GM21529 (cell line): ENCODE measurements at regions not wholly inside any gene's neighbourhood (a gene's known extent, or its start where the extent isn't known, plus 50 kb on each side); places are given as distances from the start of the nearest gene placed in this dataset.

Experiments
- ATAC-seq: cut with Tn5 transposase; IDR thresholded peaks from one replicate; pipeline ENCODE4 v1.9.1; 2021; ENCODE audit not compliant: unreplicated experiment

DNA sequence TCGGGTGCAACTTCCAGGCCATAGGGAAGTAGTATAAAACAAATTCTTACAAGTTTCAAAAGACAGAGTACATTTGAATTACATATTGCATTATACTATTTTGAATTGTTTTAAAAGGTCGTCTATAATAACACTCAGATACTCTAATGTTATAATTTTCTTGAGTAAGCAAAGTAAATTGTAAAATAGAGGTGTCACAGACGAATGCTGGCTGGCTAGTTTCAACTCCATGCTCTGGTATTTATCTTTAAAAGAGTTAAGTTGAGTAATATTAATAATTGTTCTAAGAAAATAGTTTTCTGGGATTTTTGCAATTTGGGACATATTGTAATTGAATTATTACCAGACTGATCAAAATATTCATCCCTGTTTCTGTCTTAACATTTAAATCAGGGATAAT is 764.9 kb downstream of the TECRL start:
- no peak for ATAC-seq

DNA sequence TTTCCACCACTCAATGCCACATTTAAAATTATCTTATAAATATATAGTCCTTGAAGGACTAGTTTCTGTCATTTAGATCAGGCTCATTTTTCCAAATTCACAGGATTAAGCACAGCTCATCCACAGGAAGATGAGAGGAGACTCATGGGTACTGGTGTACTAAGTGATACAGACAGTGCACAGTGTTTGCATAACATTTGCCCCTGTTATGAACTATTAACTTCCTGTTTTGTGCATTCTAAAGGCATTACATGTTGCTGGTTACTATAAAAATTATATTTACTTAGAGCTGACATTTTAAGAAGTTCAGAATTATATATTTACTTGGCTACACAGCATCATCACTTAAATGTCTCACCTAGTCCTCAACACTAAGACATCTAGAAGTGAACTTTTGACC is 772.0 kb downstream of the TECRL start:
- no peak for ATAC-seq

DNA sequence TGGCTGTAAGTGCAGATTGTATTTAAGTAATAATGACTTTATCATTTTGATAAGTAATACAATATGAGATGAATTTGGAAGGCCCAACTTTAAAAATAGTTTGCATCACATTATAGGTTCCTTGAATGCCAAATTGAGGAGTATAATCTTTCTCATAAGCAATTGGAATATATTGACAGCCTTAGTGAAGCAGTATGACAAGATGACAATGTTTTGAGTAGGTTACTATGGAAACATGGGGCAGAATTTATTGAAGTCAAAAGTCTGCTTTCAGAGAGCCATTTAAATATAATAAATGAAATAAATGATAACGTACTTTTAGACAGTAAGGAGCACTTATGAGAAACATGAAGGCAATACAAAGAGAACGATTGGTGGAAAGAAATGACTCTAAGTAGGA is 776.4 kb downstream of the TECRL start:
- no peak for ATAC-seq

DNA sequence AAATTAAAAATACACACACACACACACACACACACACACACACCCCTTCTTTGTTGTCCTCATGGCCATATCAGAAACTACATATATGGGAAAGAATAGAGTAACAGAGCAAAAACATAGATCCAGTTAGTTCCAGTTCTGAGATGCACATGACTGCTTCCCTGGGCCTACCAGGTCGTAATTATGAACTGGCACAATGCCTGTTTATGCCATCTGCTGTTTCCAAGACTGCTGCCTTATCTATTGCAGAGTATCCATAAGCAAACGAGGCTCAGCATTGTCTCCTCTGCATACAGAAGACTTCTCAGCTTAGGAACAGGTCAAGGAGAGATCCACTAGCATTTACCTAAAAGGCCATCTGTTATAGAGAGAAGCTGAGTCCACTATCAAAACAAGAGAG is 789.0 kb downstream of the TECRL start:
- ATAC-seq: no peak

DNA sequence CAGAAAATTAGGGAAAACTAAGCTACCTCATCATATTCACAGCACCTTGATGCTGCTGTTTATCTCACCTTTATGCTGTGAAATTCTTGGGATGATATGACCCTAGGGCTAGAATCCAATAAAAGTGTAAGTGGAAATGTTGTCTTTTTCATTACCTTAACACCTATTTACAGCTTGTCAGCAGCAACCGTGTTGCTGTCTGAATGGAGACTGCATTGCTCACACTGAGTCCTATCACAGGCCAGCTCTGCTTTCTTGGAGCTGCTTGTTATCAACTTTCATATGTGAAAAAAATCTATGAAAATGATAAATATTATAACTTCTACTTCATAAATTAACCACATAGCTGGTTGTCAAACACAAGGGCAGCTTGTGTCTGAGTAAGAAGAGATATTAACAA is 789.5 kb downstream of the TECRL start:
- no peak for ATAC-seq

DNA sequence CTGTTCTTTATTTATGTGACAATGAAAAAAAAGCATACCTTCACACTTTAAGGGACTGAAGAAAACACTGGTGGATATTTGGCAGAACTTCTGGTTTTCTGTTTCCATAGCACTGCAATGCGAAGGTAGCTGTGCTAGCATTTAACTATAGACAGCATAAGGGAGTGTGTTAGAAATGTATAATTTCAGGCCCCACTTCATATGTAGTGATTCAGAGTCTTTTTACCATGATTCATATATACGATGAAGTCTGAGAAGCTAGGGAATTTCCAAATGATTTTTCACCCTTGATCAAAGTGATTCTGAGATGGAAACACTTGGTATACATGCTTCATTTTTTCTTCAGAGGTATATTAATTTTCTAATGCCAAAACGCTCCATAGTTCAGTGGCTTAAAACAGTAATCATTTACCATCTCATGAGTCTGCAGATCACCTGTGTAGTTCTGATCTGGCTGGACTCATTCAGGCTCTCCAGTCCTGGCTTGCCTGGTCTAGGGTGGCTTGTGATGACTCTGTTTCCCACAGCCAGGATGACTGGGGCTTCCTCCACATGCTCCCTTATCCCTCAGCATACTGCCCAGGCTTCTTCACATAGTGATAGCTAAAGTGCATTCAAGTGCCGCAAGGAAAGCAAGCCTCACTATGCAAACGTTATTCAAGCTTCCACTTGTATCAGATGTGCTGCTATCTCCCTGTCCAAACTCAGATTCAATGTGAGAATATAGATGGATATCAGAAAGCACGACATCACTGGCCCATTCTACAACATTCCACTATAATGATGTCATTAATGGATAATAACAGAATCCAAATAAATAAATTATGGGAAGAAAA is 790.1 kb downstream of the TECRL start:
- ATAC-seq: no peak

DNA sequence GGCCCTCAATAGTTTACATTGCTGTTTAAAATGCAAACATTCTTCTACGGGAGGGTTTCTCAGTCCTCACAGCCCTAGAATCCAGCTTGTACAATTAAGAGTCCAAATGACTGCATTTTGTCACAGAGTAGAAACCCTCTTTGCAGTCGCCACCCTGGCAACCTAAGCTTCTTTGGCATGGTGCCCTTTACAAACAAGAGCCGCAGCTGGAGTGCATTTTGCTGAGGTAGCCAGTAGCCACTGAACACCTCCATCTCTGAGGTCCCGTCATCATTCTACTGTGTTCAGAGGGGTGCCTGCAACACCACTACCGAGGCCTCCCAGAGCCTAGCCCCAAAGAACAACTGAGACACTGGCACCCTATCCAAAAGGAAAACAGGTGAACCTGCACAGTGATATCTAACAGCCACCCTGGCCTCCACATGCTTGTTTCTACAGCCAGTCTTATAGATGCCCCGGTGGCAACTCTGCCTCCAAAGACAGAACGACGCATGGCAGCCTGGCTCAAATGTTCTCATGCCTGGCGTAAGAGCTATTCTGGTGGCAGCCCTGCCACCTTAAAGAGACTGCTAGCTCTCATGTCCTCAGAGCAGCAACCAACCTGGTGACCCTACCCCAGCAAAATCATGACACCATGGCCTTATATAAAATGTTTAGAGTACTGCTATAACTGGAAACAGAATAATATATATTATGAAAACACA is 801.9 kb downstream of the TECRL start:
- no peak for ATAC-seq

DNA sequence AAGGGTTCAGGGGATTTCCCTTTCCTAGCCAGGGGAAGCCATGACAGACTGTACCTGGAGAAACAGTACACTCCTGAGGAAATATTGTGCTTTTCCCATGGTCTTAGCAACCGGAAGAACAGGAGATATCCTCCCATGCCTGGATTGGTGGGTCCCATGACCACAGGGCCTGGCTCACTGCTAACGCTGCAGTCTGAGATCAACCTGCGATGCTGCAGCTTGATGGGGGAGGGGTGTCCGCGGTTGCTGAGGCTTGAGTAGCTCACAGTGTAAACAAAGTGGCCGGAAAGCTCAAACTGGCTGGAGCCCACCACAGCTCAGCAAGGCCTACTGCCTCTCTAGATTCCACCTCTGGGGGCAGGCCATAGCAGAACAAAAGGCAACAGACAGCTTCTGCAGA is 819.5 kb downstream of the TECRL start:
- ATAC-seq: no peak

DNA sequence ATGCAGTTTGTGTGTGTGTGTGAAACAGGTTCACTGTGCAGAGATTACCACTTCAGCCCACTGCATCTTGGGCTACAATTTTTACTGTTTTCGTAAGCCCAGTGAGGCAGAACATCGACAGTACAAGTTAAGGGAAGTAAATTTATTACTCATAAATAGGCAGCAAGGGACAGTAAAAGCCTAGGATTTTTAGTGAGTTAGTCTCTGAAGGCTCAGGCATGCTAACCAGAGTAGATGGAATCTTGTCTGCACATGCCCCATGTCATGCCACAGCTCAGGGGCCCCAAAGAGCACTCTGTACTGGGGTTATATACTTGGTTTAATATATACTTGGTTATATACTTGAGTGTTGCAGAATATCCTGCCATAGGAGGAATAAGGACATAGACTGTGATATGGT is 825.7 kb downstream of the TECRL start:
- ATAC-seq: no peak

DNA sequence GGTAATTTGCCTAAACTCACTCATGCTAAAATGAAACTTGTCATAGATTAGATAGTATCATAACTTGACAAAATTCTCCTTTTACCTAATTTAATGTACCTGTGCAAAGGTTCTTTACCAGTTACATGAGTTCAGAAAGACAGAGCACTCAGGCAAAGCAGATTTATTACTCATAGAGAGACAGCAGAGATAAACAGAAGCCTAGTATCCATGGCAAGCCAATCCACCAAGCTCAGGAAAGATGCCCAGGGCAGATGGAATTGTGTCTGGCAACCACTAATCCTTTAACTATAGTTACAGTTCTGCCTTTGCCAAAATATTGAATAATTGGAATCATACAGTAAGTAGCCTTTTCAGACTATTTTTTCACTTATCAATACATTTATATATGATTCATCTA is 826.2 kb downstream of the TECRL start:
- no peak for ATAC-seq

DNA sequence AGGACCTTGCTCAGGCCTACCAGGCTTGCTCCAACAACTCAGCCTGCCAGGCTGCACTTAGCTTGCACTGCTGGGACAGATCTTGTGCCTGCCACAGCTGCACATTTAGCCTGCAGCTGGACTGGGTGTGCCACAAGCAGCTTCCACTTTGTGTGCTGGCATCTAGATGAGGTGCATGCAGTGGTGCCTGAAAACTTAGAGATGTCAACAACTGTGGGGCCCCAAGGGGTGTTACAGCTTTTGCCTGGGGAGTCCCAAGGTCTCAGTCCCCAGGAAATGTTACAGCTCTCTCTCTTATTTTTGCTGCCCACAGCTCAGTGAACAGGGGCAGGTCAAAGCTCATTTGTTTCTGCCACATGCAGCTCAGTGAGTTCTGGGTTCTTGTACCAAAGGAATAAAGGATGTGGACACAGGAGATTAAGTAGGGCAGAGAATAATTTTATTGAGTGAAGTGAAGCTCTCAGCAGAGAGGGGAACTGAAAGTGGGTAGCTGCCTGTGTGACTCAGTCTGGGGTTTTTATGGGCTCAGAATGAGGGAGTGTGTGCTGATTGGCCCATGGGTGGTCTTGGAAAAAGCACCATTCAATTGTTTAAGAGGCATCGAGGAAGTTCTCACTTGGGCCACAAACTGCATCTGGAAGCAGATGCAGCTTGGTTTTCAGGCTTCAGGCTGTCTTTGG is 828.3 kb downstream of the TECRL start:
- ATAC-seq: peak; percentile 58

DNA sequence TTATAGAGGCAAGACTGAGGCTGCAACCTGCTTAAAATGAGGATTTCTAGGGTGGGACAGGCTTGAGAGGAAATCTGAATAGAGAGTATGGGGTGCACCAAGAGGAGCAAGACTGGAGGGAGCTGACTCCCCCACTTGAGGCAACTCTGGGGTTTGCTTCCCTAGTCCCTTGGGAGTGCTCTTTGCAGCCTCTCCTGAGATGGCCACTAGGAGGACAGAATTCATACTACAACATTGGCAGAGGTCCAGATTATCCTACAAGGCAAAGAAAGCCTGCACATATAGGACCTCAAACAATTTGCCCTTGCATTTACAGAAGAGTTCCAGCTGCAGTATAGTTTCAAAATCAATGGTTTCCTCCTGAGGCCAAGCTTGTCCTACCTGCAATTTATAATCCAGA is 830.9 kb downstream of the TECRL start:
- no peak for ATAC-seq

DNA sequence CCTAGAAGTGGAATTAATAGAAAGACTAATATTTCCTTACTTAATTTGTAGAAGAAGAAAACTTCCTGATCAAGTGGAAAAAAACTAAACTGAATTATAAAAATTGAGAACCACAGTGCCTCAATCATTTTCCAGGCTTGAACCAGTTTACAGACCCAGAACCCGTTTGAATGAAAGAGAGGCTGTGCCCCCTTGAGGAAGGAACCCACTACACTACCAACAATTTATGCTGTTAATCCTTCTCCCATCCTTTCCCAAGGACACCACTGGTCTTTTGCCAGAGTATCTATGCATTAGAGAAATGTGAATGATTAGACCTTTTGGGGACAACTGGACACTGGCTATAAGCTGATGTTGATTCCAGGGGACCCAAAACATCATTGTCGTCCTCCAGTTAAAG is 842.6 kb downstream of the TECRL start:
- ATAC-seq: no peak

DNA sequence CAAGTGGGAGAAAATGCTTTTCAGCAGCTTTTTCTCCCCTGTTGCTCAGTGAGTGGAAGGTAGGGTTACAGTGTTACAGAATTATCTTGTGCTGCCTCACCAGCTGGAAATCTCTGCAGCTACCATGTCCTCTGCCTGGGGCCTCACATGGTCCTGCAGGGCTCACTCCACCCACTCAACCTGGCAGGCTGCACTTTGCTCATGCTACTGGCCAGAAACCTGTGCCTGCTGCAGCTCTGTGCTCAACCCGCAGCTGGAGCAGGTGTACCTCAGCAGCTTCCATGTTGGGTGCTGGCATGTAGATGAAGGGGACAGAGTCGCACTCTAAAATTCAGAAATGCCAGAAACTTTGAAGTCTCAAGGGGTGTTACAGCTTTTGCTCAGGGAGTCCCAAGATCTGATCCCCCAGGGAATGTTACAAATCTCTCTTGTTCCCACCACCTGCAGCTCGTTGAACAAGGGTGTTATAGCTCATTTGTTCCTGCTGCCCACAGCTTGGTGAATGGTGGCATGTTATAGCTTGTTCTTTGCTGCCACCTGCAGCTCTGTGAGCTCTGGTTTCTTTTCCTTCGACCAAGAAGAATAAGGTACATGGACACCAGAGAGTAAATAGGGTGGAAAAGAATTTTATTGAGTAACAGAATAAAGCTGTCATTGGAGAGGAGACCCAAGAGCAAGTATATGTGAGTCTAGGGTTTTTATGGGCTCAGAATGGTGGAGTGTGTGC is 845.8 kb downstream of the TECRL start:
- ATAC-seq: no peak

DNA sequence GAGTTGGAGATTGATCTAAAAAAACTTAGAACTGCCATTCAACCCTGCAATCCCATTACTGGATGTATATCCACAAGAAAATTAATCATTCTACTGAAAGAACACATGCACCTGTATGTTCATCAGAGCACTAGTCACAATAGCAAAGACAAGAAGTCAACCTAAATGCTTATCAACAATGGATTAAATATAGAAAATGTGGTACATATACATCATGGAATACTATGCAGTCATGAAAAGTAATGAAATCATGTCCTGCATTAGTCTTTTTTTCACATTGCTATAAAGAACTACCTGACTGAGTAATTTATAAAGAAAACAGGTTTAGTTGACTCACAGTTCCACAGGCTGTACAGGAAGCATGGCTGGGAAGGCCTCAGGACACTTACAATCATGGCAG is 850.5 kb downstream of the TECRL start:
- ATAC-seq: no peak

DNA sequence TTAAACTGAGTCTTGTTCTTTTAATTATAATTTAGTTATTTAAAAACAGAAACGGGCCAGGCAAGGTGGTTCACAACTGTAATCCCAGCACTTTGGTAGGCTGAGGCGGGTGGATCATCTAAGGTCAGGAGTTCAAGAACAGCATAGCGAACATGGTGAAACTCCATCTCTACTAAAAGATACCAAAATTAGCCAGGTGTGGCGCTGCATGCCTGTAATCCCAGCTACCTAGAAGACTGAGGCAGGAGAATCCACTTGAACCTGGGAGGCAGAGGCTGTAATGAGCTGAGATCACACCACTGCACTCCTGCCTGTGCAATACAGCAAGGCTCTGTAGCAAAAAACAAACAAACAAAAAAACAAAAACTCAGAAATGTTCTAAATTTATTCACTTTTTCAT is 852.9 kb downstream of the TECRL start:
- ATAC-seq: no peak

DNA sequence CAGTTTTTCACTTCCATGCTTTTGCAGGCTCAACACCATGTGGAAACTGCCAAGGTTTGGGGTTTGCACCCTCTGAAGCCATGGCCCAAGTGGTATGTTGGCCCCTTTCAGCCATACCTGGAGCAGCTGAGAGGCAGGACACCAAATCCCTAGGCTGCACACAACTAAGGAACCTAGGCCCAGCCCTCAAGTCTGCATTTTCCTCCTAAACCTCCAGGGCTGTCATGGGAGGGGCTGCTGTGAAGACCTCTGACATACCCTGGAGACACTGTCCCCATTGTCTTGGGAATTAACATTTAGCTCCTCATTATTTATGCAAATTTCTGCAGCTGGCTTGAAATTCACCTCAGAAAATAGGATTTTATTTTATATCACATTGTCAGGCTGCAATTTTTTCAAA is 856.1 kb downstream of the TECRL start:
- no peak for ATAC-seq

DNA sequence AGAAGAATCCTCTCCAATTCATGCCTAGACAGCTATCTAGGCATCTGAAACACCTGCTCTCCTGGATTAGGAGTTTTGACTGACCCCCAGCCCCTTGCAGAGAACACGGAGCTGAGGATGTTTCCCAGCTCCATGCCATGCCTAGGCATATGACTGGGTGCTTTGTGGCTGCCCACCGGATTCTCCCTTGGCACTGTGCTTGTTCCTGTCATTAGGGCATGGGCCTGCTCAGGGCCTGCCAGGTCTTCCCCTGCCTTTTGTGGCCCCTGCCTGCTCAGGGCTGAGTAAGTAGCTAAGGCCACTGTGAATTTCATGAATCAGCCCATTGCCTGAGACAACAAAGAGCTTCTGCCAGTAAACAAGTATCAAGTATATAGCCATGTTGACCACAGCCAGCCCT is 867.4 kb downstream of the TECRL start:
- ATAC-seq: no peak

DNA sequence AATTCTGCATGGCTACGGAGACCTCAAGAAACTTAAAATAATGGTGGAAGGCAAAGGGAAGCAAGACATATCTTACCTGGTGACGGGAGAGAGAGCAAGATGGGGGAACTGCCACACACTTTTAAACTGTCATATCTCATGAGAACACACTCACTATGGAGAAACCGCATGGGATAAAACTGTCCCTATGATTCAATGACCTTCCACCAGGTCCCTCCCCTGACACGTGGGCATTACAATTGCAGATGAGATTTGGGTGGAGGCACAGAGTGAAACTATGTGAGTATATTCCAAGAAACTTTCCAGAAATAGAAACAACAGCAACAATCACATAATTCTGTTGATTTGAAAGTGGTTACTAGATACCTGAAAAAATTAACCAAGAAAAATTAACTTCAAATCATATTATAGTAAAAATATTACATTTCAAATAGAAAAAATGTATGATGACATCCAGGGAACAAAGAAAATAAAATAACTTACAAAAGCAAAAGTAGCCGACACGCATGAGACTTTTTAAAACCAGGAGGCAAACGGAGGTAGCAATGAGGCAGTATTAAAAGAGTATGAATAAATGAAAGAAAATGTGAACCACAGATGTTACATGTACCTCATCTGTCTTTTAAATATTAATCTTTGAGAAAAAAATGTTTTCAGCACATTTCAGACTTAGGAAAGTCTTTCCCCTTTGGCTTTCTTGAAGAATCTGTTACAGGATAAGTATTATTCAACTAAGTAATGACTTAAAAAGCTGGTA is 879.5 kb downstream of the TECRL start:
- no peak for ATAC-seq

DNA sequence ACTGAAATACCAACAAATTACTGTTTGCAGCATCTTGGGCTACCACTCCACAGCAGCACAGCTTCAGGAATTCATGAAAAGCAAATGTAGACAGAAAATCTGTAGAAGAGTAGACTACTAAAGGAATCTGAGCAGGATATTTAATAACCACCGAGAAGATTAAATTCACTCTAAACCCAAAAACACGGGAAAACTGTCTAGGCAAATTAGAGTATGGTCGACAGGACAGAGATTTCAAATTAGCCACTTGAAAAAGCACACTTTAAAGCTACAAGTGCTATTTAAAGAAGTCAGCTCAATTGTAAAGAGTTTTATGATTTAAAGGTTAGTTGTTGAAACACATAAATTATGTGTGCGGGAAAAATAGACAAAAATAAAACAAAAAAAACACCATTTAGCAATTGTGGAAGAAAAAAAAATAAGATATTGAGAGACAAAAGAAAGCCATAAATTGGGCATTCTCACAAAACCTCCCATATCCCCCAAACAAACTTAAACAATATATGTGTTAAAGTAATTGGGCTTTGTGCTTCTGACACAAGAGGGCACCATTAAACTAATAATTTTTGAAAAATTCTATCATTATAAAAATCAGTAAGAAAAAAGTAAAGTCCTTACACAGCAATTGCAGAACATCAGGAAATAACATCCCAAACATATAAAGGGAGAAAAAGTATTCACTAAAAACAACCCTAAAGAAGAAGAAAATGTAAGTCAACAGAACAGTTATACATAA is 880.8 kb downstream of the TECRL start:
- no peak for ATAC-seq
